Astrocyte of the cerebellum (primary cell): ENCODE measurements at regions not wholly inside any gene's neighbourhood (a gene's known extent, or its start where the extent isn't known, plus 50 kb on each side); places are given as distances from the start of the nearest gene placed in this dataset.
A peak's percentile ranks its signal among the peaks of the same experiment; 100 is the strongest.

Experiments
- DNase-seq: peaks from one replicate; pipeline ENCODE4 v3.0.0-alpha.2; 2011; ENCODE audit warnings: low read depth
- H3K4me3 ChIP-seq: 2 replicates; pipeline ENCODE4 v1.5.1; 2011; ENCODE audit warnings: mild to moderate bottlenecking, low read depth, low read length, moderate library complexity
- in situ Hi-C: cut with HindIII; loops from 2 replicates; pipeline ENCODE4 v1.10.0; 2017; ENCODE audit warnings: low sequenced_read_pairs
- TF ChIP-seq, protein P1 (sequence below): IDR thresholded peaks from 2 replicates; pipeline ENCODE4 v1.5.1; 2012; ENCODE audit warnings: low read length, low read depth, moderate library complexity, mild to moderate bottlenecking; ENCODE audit errors: missing control alignments

GRCh38 chr6:144593392-144593791 lies 308.3 kb downstream of the UTRN start:
- TF ChIP-seq, protein P1, sequence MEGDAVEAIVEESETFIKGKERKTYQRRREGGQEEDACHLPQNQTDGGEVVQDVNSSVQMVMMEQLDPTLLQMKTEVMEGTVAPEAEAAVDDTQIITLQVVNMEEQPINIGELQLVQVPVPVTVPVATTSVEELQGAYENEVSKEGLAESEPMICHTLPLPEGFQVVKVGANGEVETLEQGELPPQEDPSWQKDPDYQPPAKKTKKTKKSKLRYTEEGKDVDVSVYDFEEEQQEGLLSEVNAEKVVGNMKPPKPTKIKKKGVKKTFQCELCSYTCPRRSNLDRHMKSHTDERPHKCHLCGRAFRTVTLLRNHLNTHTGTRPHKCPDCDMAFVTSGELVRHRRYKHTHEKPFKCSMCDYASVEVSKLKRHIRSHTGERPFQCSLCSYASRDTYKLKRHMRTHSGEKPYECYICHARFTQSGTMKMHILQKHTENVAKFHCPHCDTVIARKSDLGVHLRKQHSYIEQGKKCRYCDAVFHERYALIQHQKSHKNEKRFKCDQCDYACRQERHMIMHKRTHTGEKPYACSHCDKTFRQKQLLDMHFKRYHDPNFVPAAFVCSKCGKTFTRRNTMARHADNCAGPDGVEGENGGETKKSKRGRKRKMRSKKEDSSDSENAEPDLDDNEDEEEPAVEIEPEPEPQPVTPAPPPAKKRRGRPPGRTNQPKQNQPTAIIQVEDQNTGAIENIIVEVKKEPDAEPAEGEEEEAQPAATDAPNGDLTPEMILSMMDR: no peak
- no peak for DNase-seq
- in situ Hi-C loops: no loop called here
- H3K4me3 ChIP-seq: no peak overlapping the region

GRCh38 chr6:144594585-144594984 lies 309.4 kb downstream of the UTRN start:
- H3K4me3 ChIP-seq: no peak overlapping the region
- TF ChIP-seq, protein P1: no peak
- in situ Hi-C loops: no loop called here
- DNase-seq: no peak

DNA sequence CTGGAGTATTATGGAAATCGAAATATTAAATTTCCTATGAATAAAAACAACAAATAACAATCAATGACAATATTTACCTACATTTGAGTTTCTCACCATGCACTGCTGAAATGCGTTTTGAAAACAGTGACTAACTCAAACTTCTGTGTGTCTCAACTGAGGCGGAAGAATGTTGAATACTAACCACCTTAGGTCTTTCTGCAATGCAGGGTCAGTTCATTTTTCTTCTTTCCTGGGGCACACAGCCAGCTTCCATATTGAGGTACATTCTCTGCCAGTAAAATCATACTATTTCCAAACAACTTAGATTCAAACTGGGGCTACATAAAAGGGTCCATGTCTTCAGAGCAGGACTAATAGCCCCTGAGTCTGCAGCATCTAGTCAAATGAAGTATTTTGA lies 310.1 kb downstream of the UTRN start:
- peak; percentile 88 for DNase-seq
- TF ChIP-seq, protein P1: no peak
- in situ Hi-C loops: no loop called here
- no peak overlapping the region for H3K4me3 ChIP-seq

GRCh38 chr6:144597511-144597910 lies 312.4 kb downstream of the UTRN start:
- in situ Hi-C loops: no loop called here
- TF ChIP-seq, protein P1: no peak
- no peak for DNase-seq
- H3K4me3 ChIP-seq: no peak overlapping the region

DNA sequence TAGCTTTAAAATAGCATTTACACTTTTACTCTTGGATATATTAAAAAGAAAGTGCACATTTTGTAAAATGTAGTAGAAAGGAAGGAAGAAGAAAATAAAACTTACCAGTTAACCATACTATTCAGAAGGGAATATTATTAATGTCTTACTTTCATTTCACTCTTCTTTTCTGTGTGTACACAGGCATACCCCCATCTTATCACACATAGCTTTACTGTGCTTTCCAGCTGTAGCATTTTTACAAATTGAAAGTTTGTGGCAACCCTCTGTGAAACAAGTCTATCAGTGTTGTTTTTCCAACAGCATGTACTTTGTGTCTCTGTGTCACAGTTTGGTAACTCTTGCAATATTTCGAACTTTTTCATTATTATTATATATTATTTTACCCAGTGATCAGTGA lies 314.5 kb downstream of the UTRN start:
- TF ChIP-seq, protein P1: no peak
- no peak overlapping the region for H3K4me3 ChIP-seq
- in situ Hi-C loops: no loop called here
- DNase-seq: no peak

DNA sequence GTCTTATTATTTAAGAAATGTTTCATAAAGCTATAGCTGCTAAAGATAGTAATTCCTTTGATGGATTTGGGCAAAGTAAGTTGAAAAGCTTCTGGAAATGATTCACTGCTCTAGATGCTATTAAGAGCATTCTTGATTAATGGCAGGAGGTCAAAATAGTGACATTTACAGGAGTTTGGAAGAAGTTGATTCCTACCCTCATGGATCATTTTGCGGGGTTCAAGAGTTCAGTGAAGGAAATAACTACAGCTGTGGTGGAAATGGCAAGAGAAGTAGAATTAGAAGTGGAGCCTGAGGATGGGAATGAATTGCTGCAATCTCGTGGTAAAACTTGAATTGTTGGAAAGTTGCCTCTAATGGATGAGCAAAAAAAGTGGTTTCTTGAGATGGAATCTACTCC lies 316.1 kb downstream of the UTRN start:
- H3K4me3 ChIP-seq: no peak overlapping the region
- in situ Hi-C loops: no loop called here
- TF ChIP-seq, protein P1: no peak
- no peak for DNase-seq

DNA sequence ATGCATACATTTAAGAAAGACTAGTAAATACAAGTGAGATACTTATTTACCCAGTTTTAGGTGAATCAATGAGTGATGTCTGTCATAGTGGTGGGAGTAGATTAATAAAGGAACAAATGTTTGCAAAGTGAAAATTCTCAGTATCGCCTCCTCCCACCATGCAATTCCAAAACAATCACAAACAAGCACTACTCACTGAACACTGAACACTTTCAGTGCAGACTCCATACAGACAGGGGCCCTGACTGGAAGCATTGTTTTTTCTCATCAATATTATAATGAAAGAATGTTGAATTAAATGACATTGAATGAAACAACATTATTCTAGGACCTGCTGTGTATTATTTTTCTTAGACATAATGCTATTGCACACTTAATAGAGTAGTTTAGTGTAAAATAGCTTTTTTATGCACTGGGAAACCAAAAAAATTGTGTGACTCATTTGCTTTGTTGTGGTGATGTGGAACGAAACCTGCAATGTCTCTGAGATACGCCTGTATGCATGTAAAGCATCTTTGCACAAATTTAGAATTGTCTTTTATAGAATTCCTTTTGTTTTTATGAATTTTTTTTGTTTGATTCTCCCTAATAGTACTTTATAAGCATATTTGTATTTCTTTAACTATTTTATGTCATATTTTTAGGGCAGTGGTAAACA lies 317.5 kb downstream of the UTRN start:
- DNase-seq: no peak
- TF ChIP-seq, protein P1: no peak
- in situ Hi-C loops: no loop called here
- H3K4me3 ChIP-seq: no peak overlapping the region
